ENCODE measurements at regions not wholly inside any gene's neighbourhood (a gene's known extent, or its start where the extent isn't known, plus 50 kb on each side); places are given as distances from the start of the nearest gene placed in this dataset.

- no peak overlapping the region for H2AFZ ChIP-seq (ENCODE audit: insufficient read depth, low read length, poor library complexity)
- no peak overlapping the region for H2AK5ac ChIP-seq (ENCODE audit: low read length)
- no peak overlapping the region for H2BK120ac ChIP-seq (ENCODE audit: insufficient read depth, low read length, poor library complexity)
- H2BK12ac ChIP-seq (ENCODE audit: low read length) = no peak overlapping the region
- H4K8ac ChIP-seq (ENCODE audit: low read depth, low read length) = no peak overlapping the region
- no peak overlapping the region for H3K4me2 ChIP-seq (ENCODE audit: low read length)
- H4K91ac ChIP-seq (ENCODE audit: low read depth, low read length) = no peak overlapping the region
- no peak overlapping the region for H3K27ac ChIP-seq (ENCODE audit: low read depth, low read length)
- WGBS (ENCODE audit: extremely low coverage, insufficient coverage, insufficient read length) = no CpG with 5 or more reads among the region's 2 CpGs
- no peak overlapping the region for H3K4me3 ChIP-seq (ENCODE audit: low read depth, low read length)
- no peaks in the 10 kb centered on the region for H3K4me1 ChIP-seq (ENCODE audit: control insufficient read depth in 1 of 2, insufficient read depth in 2 of 2, low read length in 2 of 2)
- no peak overlapping the region for H2BK5ac ChIP-seq (ENCODE audit: low read depth, low read length, poor library complexity)
- DNase-seq = no peak
- H3K27me3 ChIP-seq (ENCODE audit: insufficient read depth, low read length) = no peaks in the 10 kb centered on the region
- no peak overlapping the region for H3K18ac ChIP-seq (ENCODE audit: low read length)
- no peak overlapping the region for H3K14ac ChIP-seq (ENCODE audit: low read length)
- H3K23ac ChIP-seq (ENCODE audit: low read length) = no peak overlapping the region
- no peaks in the 10 kb centered on the region for H3K9me3 ChIP-seq (ENCODE audit: insufficient read depth, low read depth, low read length)
- no peaks in the 10 kb centered on the region for H3K79me2 ChIP-seq (ENCODE audit: control insufficient read depth, insufficient read depth, low read length, poor library complexity)
- H3K4ac ChIP-seq (ENCODE audit: low read depth, low read length) = no peak overlapping the region
- H3K79me1 ChIP-seq (ENCODE audit: low read length) = no peaks in the 10 kb centered on the region
- no peak overlapping the region for H3K9ac ChIP-seq (ENCODE audit: low read length)
- H3K36me3 ChIP-seq (ENCODE audit: control insufficient read depth in 1 of 2, insufficient read depth in 2 of 2, low read length in 2 of 2) = no peaks in the 10 kb centered on the region
- no peak overlapping the region for H4K12ac ChIP-seq (ENCODE audit: low read depth, low read length)
Measured at GRCh38 chr14:61185534-61185933, 95.6 kb downstream of the TMEM30B start.

GRCh38 chr14:61184112-61184511 is 97.0 kb downstream of the TMEM30B start:
- Histone ChIP-seq H3K4me2 (ENCODE audit: low read length) (no peak overlapping the region), H3K14ac (ENCODE audit: low read length) (no peak overlapping the region), H3K4ac (ENCODE audit: low read depth, low read length) (no peak overlapping the region), H3K9me3 (ENCODE audit: insufficient read depth, low read depth, low read length) (no peaks in the 10 kb centered on the region), H2AK5ac (ENCODE audit: low read length) (no peak overlapping the region), H4K12ac (ENCODE audit: low read depth, low read length) (no peak overlapping the region), H3K79me1 (ENCODE audit: low read length) (no peaks in the 10 kb centered on the region), H3K4me3 (ENCODE audit: low read depth, low read length) (no peak overlapping the region), H3K4me1 (ENCODE audit: control insufficient read depth in 1 of 2, insufficient read depth in 2 of 2, low read length in 2 of 2) (peaks cover 0 to 2% of the 10 kb centered on the region in 2 experiments), H2AFZ (ENCODE audit: insufficient read depth, low read length, poor library complexity) (no peak overlapping the region), H3K18ac (ENCODE audit: low read length) (no peak overlapping the region), H3K23ac (ENCODE audit: low read length) (no peak overlapping the region), H3K36me3 (ENCODE audit: control insufficient read depth in 1 of 2, insufficient read depth in 2 of 2, low read length in 2 of 2) (no peaks in the 10 kb centered on the region), H3K79me2 (ENCODE audit: control insufficient read depth, insufficient read depth, low read length, poor library complexity) (no peaks in the 10 kb centered on the region), H2BK120ac (ENCODE audit: insufficient read depth, low read length, poor library complexity) (no peak overlapping the region), H4K91ac (ENCODE audit: low read depth, low read length) (no peak overlapping the region), H3K9ac (ENCODE audit: low read length) (no peak overlapping the region), H3K27ac (ENCODE audit: low read depth, low read length) (no peak overlapping the region), H3K27me3 (ENCODE audit: insufficient read depth, low read length) (no peaks in the 10 kb centered on the region), H4K8ac (ENCODE audit: low read depth, low read length) (no peak overlapping the region), H2BK5ac (ENCODE audit: low read depth, low read length, poor library complexity) (no peak overlapping the region), H2BK12ac (ENCODE audit: low read length) (no peak overlapping the region)
- DNase-seq = no peak
- WGBS (ENCODE audit: extremely low coverage, insufficient coverage, insufficient read length) = no CpG with 5 or more reads among the region's 2 CpGs

- no CpG with 5 or more reads among the region's 6 CpGs for WGBS (ENCODE audit: extremely low coverage, insufficient coverage, insufficient read length)
- no peak overlapping the region for H2AFZ ChIP-seq (ENCODE audit: insufficient read depth, low read length, poor library complexity)
- no peaks in the 10 kb centered on the region for H3K79me2 ChIP-seq (ENCODE audit: control insufficient read depth, insufficient read depth, low read length, poor library complexity)
Measured at GRCh38 chr14:61183196-61183885, 97.8 kb downstream of the TMEM30B start.

GRCh38 chr14:61179796-61180398 is 101.2 kb downstream of the TMEM30B start:
- Histone ChIP-seq H3K14ac (ENCODE audit: low read length) (no peak overlapping the region), H3K9me3 (ENCODE audit: insufficient read depth, low read depth, low read length) (no peaks in the 10 kb centered on the region), H2AK5ac (ENCODE audit: low read length) (no peak overlapping the region), H3K4ac (ENCODE audit: low read depth, low read length) (no peak overlapping the region), H3K27me3 (ENCODE audit: insufficient read depth, low read length) (no peaks in the 10 kb centered on the region), H3K79me2 (ENCODE audit: control insufficient read depth, insufficient read depth, low read length, poor library complexity) (no peaks in the 10 kb centered on the region), H3K4me3 (ENCODE audit: low read depth, low read length) (no peak overlapping the region), H3K9ac (ENCODE audit: low read length) (no peak overlapping the region), H3K23ac (ENCODE audit: low read length) (no peak overlapping the region), H2BK12ac (ENCODE audit: low read length) (no peak overlapping the region), H3K4me2 (ENCODE audit: low read length) (no peak overlapping the region), H3K36me3 (ENCODE audit: control insufficient read depth in 1 of 2, insufficient read depth in 2 of 2, low read length in 2 of 2) (no peaks in the 10 kb centered on the region), H3K79me1 (ENCODE audit: low read length) (no peaks in the 10 kb centered on the region), H2BK5ac (ENCODE audit: low read depth, low read length, poor library complexity) (no peak overlapping the region), H3K18ac (ENCODE audit: low read length) (no peak overlapping the region), H2BK120ac (ENCODE audit: insufficient read depth, low read length, poor library complexity) (no peak overlapping the region), H4K8ac (ENCODE audit: low read depth, low read length) (no peak overlapping the region), H2AFZ (ENCODE audit: insufficient read depth, low read length, poor library complexity) (no peak overlapping the region), H3K27ac (ENCODE audit: low read depth, low read length) (no peak overlapping the region), H3K4me1 (ENCODE audit: control insufficient read depth in 1 of 2, insufficient read depth in 2 of 2, low read length in 2 of 2) (peaks cover 4 to 6% of the 10 kb centered on the region in 2 experiments), H4K91ac (ENCODE audit: low read depth, low read length) (no peak overlapping the region), H4K12ac (ENCODE audit: low read depth, low read length) (no peak overlapping the region)
- no peak for DNase-seq
- WGBS (ENCODE audit: extremely low coverage, insufficient coverage, insufficient read length) = no CpG with 5 or more reads among the region's 7 CpGs

More at GRCh38 chr14:61183196-61183885, 97.8 kb downstream of the TMEM30B start:
- no peak overlapping the region for H4K12ac ChIP-seq (ENCODE audit: low read depth, low read length)
- peaks cover 3 to 5% of the 10 kb centered on the region in 2 experiments for H3K4me1 ChIP-seq (ENCODE audit: control insufficient read depth in 1 of 2, insufficient read depth in 2 of 2, low read length in 2 of 2)
- no peak overlapping the region for H2BK5ac ChIP-seq (ENCODE audit: low read depth, low read length, poor library complexity)
- no peak overlapping the region for H3K23ac ChIP-seq (ENCODE audit: low read length)
- H3K9me3 ChIP-seq (ENCODE audit: insufficient read depth, low read depth, low read length) = no peaks in the 10 kb centered on the region
- H4K8ac ChIP-seq (ENCODE audit: low read depth, low read length) = no peak overlapping the region
- H3K18ac ChIP-seq (ENCODE audit: low read length) = no peak overlapping the region
- no peak overlapping the region for H3K4me3 ChIP-seq (ENCODE audit: low read depth, low read length)
- H4K91ac ChIP-seq (ENCODE audit: low read depth, low read length) = no peak overlapping the region
- no peak overlapping the region for H3K9ac ChIP-seq (ENCODE audit: low read length)
- no peak overlapping the region for H3K27ac ChIP-seq (ENCODE audit: low read depth, low read length)
- no peak overlapping the region for H3K4me2 ChIP-seq (ENCODE audit: low read length)
- H3K36me3 ChIP-seq (ENCODE audit: control insufficient read depth in 1 of 2, insufficient read depth in 2 of 2, low read length in 2 of 2) = no peaks in the 10 kb centered on the region
- no peak for DNase-seq
- no peaks in the 10 kb centered on the region for H3K27me3 ChIP-seq (ENCODE audit: insufficient read depth, low read length)
- H2BK120ac ChIP-seq (ENCODE audit: insufficient read depth, low read length, poor library complexity) = no peak overlapping the region
- no peaks in the 10 kb centered on the region for H3K79me1 ChIP-seq (ENCODE audit: low read length)
- H3K14ac ChIP-seq (ENCODE audit: low read length) = no peak overlapping the region
- H3K4ac ChIP-seq (ENCODE audit: low read depth, low read length) = no peak overlapping the region
- no peak overlapping the region for H2BK12ac ChIP-seq (ENCODE audit: low read length)
- H2AK5ac ChIP-seq (ENCODE audit: low read length) = no peak overlapping the region

Data from trophoblast cell (in vitro differentiated cells and primary cell).